Stomach (tissue), 4 donors: ENCODE measurements at regions not wholly inside any gene's neighbourhood (a gene's known extent, or its start where the extent isn't known, plus 50 kb on each side); places are given as distances from the start of the nearest gene placed in this dataset.

Experiments used
- CTCF ChIP-seq, 7 experiments: fragments of 450-650 bp in 4 of 7; fragments of 200-600 bp in 3 of 7; sonication (generic) in 3 of 7; IDR thresholded peaks; one replicate each; pipeline ENCODE4 v1.5.1; 2016 to 2019; ENCODE audit warnings: antibody characterized with exemption in 7 of 7, control low read depth in 2 of 7, mild to moderate bottlenecking in 1 of 7
- EP300 ChIP-seq: sonication (generic); formaldehyde crosslinking; IDR thresholded peaks from one replicate; pipeline ENCODE4 v1.6.1; 2017; ENCODE audit warnings: antibody characterized with exemption

GRCh38 chr7:45414226-45414625 is 159.9 kb upstream of the ADCY1 start:
- TF ChIP-seq CTCF (IDR thresholded peaks at IDR 0.05) (no peak), EP300 (no peak)
